ENCODE measurements at regions not wholly inside any gene's neighbourhood (a gene's known extent, or its start where the extent isn't known, plus 50 kb on each side); places are given as distances from the start of the nearest gene placed in this dataset.
A peak's percentile ranks its signal among the peaks of the same experiment; 100 is the strongest.

- Histone ChIP-seq H3K36me3 (ENCODE audit: low read depth, missing control alignments) (no peaks in the 10 kb centered on the region), H3K4me3 (no peak overlapping the region), H3K27me3 (no peaks in the 10 kb centered on the region), H3K27ac (no peak overlapping the region), H3K9me3 (no peaks in the 10 kb centered on the region), H3K4me1 (peaks cover 10% of the 10 kb centered on the region)
- 37 to 63% methylated on average over 7 to 9 of the region's 9 CpGs for WGBS, 2 donors
- TF ChIP-seq, protein P1, sequence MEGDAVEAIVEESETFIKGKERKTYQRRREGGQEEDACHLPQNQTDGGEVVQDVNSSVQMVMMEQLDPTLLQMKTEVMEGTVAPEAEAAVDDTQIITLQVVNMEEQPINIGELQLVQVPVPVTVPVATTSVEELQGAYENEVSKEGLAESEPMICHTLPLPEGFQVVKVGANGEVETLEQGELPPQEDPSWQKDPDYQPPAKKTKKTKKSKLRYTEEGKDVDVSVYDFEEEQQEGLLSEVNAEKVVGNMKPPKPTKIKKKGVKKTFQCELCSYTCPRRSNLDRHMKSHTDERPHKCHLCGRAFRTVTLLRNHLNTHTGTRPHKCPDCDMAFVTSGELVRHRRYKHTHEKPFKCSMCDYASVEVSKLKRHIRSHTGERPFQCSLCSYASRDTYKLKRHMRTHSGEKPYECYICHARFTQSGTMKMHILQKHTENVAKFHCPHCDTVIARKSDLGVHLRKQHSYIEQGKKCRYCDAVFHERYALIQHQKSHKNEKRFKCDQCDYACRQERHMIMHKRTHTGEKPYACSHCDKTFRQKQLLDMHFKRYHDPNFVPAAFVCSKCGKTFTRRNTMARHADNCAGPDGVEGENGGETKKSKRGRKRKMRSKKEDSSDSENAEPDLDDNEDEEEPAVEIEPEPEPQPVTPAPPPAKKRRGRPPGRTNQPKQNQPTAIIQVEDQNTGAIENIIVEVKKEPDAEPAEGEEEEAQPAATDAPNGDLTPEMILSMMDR (IDR thresholded peaks at IDR 0.05), result no peak
- no peak for TF ChIP-seq POLR2A (IDR thresholded peaks at IDR 0.05)
- intact Hi-C loops (cut with DNase I; ENCODE audit: low total_unique reads), result no loop called here
- peak; percentile 58 for DNase-seq
Observed at GRCh38 chr10:43794181-43794815, 145.6 kb upstream of the ZNF32 start.

GRCh38 chr10:43793704-43794103, 145.0 kb upstream of the ZNF32 start:
- intact Hi-C loops (cut with DNase I; ENCODE audit: low total_unique reads), result no loop called here
- 91 to 92% methylated on average over 6 of the region's 6 CpGs for WGBS, 2 donors
- H3K4me1 ChIP-seq, result peaks cover 10% of the 10 kb centered on the region

DNA sequence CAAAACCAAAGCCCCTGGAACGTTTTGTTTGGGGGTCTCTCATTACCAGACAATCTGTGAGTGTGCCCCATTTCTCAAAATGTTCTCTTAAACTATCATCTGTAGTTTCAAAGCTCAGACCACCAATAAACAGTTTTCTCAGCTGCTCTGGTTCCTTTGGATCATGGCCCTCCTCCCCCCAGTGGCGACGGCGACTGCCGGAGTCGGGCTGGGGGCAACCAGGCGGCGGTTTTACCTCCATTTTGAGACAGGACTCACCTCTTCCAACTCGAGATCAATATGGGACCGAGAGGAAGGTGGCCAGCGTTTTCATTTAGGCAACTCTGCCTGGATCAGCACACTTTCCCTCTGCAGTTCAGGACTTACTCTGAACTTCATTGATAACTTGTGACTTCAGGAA, 141.5 kb upstream of the ZNF32 start:
- H3K27ac ChIP-seq, result no peak overlapping the region
- no peaks in the 10 kb centered on the region for H3K36me3 ChIP-seq (ENCODE audit: low read depth, missing control alignments)
- no peaks in the 10 kb centered on the region for H3K9me3 ChIP-seq
- 56 to 72% methylated on average over 11 of the region's 11 CpGs for WGBS, 2 donors
- TF ChIP-seq POLR2A (IDR thresholded peaks at IDR 0.05), result no peak
- TF ChIP-seq, protein P1 (IDR thresholded peaks at IDR 0.05), result no peak
- peaks cover 10% of the 10 kb centered on the region for H3K4me1 ChIP-seq
- H3K4me3 ChIP-seq, result no peak overlapping the region
- H3K27me3 ChIP-seq, result no peaks in the 10 kb centered on the region
- DNase-seq, result no peak
- intact Hi-C loops (cut with DNase I; ENCODE audit: low total_unique reads), result no loop called here

More at GRCh38 chr10:43793704-43794103, 145.0 kb upstream of the ZNF32 start:
- no peak for DNase-seq
- Histone ChIP-seq H3K9me3 (no peaks in the 10 kb centered on the region), H3K27ac (no peak overlapping the region), H3K27me3 (no peaks in the 10 kb centered on the region), H3K4me3 (no peak overlapping the region), H3K36me3 (ENCODE audit: low read depth, missing control alignments) (no peaks in the 10 kb centered on the region)
- TF ChIP-seq, protein P1 (IDR thresholded peaks at IDR 0.05), result no peak
- TF ChIP-seq POLR2A (IDR thresholded peaks at IDR 0.05), result no peak

GRCh38 chr10:43785252-43785651, 136.6 kb upstream of the ZNF32 start:
- no peak overlapping the region for H3K4me3 ChIP-seq
- no peak for DNase-seq
- 75 to 84% methylated on average over 2 of the region's 2 CpGs for WGBS, 2 donors
- no peaks in the 10 kb centered on the region for H3K27me3 ChIP-seq
- H3K27ac ChIP-seq, result no peak overlapping the region
- H3K36me3 ChIP-seq (ENCODE audit: low read depth, missing control alignments), result no peaks in the 10 kb centered on the region
- H3K9me3 ChIP-seq, result no peaks in the 10 kb centered on the region
- intact Hi-C loops (cut with DNase I; ENCODE audit: low total_unique reads), result no loop called here
- no peak for TF ChIP-seq POLR2A (IDR thresholded peaks at IDR 0.05)
- TF ChIP-seq, protein P1 (IDR thresholded peaks at IDR 0.05), result no peak
- no peaks in the 10 kb centered on the region for H3K4me1 ChIP-seq

DNA sequence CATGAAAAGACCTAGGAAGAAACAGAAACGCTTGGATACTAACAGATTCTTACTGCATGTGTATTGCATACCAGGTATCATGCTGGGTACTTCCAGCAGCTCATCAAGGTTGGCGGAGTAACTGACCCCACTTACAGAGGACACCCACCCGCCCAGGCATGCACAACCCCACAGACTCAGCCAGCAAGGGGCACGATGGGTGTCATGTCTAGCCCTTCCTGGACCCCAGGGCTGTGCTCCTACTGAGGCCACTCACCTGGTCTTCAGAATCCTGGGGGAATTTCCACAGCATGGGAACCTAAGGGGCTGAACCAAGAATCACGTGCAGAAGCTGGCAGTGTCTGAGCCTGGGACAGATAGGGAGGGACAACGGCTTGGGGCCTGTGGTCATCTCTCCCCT, 134.1 kb upstream of the ZNF32 start:
- WGBS, 2 donors, result 93 to 96% methylated on average over 5 to 6 of the region's 6 CpGs
- Histone ChIP-seq H3K4me1 (no peaks in the 10 kb centered on the region), H3K36me3 (ENCODE audit: low read depth, missing control alignments) (no peaks in the 10 kb centered on the region), H3K4me3 (no peak overlapping the region), H3K9me3 (no peaks in the 10 kb centered on the region), H3K27me3 (no peaks in the 10 kb centered on the region), H3K27ac (no peak overlapping the region)
- TF ChIP-seq POLR2A (IDR thresholded peaks at IDR 0.05), result no peak
- DNase-seq, result no peak
- intact Hi-C loops (cut with DNase I; ENCODE audit: low total_unique reads), result no loop called here
